ENCODE measurements at regions not wholly inside any gene's neighbourhood (a gene's known extent, or its start where the extent isn't known, plus 50 kb on each side); places are given as distances from the start of the nearest gene placed in this dataset.

DNA sequence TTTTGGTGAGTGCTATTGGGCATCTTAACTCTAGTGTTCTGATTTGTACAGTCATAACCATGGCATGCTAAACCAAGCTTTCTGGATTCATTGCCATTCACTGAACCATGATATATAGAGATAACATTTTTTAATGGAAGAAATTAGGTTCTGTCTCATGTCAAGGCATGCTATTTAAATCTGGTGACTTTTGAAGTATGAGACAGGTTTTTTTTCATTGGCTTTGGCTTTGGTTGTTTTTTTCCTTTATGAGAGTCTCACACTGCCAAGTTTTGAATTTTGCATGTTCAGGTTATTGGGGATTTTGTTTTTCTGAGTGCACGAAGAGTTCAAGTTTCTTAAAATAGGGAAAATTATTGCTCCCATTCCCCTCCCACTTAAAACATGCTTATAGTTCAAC lies 141.3 kb upstream of the ADAMTS5 start:
- Histone ChIP-seq H3K79me2 (ENCODE audit: insufficient read depth, low read length) (no peaks in the 10 kb centered on the region), H3K36me3 (replicated peaks in 1 of 2; ENCODE audit: control insufficient read depth in 1 of 2, insufficient read depth in 2 of 2, low read length in 2 of 2) (no peaks in the 10 kb centered on the region), H3K9me3 (replicated peaks in 1 of 2; ENCODE audit: control insufficient read depth in 1 of 2, insufficient read depth in 1 of 2, low read length in 2 of 2) (no peaks in the 10 kb centered on the region), H4K20me1 (ENCODE audit: insufficient read depth, low read length) (no peaks in the 10 kb centered on the region), H3K4me2 (replicated peaks; ENCODE audit: extremely low read depth, low read length, poor library complexity, severe bottlenecking) (no peak overlapping the region), H3K27me3 (ENCODE audit: control insufficient read depth in 2 of 2, insufficient read depth in 2 of 2, low read length in 2 of 2) (no peaks in the 10 kb centered on the region), H3K4me1 (ENCODE audit: control insufficient read depth in 1 of 2, insufficient read depth in 2 of 2, low read length in 2 of 2) (no peaks in the 10 kb centered on the region), H3K9ac (ENCODE audit: insufficient read depth, low read length, poor library complexity, severe bottlenecking) (no peak overlapping the region), H3K27ac (ENCODE audit: low read depth in 1 of 2, low read length in 2 of 2) (no peak overlapping the region), H2AFZ (ENCODE audit: insufficient read depth, low read depth, low read length, poor library complexity, severe bottlenecking) (no peak overlapping the region), H3K4me3 (replicated peaks in 1 of 3; ENCODE audit: low read depth in 2 of 3, low read length in 3 of 3) (no peak overlapping the region)
- WGBS (ENCODE audit: insufficient coverage), result no CpG with 5 or more reads among the region's 1 CpG
- TF ChIP-seq, protein P1, sequence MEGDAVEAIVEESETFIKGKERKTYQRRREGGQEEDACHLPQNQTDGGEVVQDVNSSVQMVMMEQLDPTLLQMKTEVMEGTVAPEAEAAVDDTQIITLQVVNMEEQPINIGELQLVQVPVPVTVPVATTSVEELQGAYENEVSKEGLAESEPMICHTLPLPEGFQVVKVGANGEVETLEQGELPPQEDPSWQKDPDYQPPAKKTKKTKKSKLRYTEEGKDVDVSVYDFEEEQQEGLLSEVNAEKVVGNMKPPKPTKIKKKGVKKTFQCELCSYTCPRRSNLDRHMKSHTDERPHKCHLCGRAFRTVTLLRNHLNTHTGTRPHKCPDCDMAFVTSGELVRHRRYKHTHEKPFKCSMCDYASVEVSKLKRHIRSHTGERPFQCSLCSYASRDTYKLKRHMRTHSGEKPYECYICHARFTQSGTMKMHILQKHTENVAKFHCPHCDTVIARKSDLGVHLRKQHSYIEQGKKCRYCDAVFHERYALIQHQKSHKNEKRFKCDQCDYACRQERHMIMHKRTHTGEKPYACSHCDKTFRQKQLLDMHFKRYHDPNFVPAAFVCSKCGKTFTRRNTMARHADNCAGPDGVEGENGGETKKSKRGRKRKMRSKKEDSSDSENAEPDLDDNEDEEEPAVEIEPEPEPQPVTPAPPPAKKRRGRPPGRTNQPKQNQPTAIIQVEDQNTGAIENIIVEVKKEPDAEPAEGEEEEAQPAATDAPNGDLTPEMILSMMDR (IDR thresholded peaks at IDR 0.05), result no peak
- Mint-ChIP-seq H3K4me3 (no peak overlapping the region), H3K27me3 (ENCODE audit: low read depth in 3 of 3) (peaks cover 0 to 2% (median 0%) of the 10 kb centered on the region in 3 donors), H3K4me1 (no peaks in the 10 kb centered on the region), H3K36me3 (no peaks in the 10 kb centered on the region), H3K9me3 (peaks cover 0 to 8% (median 0%) of the 10 kb centered on the region in 7 donors), H3K27ac (no peak overlapping the region)
- intact Hi-C loops (cut with micrococcal nuclease), result no loop called here
- DNase-seq, result no peak

DNA sequence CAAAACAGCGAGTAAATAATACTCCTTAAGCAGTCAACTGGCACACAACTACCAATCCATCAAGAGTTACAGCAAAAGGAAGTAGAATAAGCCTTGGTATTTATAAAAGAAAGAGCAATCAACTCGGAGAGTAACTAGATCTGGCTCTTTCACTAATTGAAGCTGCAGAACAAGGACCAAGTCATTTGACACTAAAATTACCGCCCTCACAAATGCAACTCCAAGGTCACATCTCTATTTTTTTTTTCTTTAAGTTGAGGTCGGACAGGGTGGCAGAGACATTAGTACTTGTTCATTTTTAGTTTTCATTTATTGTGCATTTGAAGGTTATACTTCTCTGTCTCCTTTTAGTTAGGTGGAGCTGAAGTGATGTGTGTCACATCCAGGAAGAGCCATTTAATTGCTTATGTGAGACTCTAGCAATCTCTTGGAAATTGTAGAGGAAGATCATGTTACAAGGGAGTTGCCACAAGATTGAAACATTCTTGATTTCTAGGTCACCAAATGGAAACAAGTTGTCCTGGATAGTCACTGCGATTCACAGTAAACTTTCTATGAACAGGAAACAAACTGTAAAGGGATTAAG lies 138.1 kb upstream of the ADAMTS5 start:
- no peaks in the 10 kb centered on the region for H3K36me3 Mint-ChIP-seq
- TF ChIP-seq, protein P1 (IDR thresholded peaks at IDR 0.05), result no peak
- H3K27me3 Mint-ChIP-seq (ENCODE audit: low read depth in 3 of 3), result peaks cover 0 to 2% (median 0%) of the 10 kb centered on the region in 3 donors
- no peaks in the 10 kb centered on the region for H3K4me1 ChIP-seq (ENCODE audit: control insufficient read depth in 1 of 2, insufficient read depth in 2 of 2, low read length in 2 of 2)
- peaks cover 0 to 15% (median 4%) of the 10 kb centered on the region in 7 donors for H3K9me3 Mint-ChIP-seq
- H3K36me3 ChIP-seq (replicated peaks in 1 of 2; ENCODE audit: control insufficient read depth in 1 of 2, insufficient read depth in 2 of 2, low read length in 2 of 2), result no peaks in the 10 kb centered on the region
- H3K4me3 Mint-ChIP-seq, result no peak overlapping the region
- H3K27me3 ChIP-seq (ENCODE audit: control insufficient read depth in 2 of 2, insufficient read depth in 2 of 2, low read length in 2 of 2), result no peaks in the 10 kb centered on the region
- H3K9ac ChIP-seq (ENCODE audit: insufficient read depth, low read length, poor library complexity, severe bottlenecking), result no peak overlapping the region
- H3K27ac Mint-ChIP-seq, result no peak overlapping the region
- no peak overlapping the region for H3K27ac ChIP-seq (ENCODE audit: low read depth in 1 of 2, low read length in 2 of 2)
- no peaks in the 10 kb centered on the region for H3K79me2 ChIP-seq (ENCODE audit: insufficient read depth, low read length)
- H3K4me1 Mint-ChIP-seq, result no peaks in the 10 kb centered on the region
- WGBS (ENCODE audit: insufficient coverage), result no CpG with 5 or more reads among the region's 5 CpGs
- DNase-seq, result no peak
- no peak overlapping the region for H3K4me2 ChIP-seq (replicated peaks; ENCODE audit: extremely low read depth, low read length, poor library complexity, severe bottlenecking)
- no peak overlapping the region for H3K4me3 ChIP-seq (replicated peaks in 1 of 3; ENCODE audit: low read depth in 2 of 3, low read length in 3 of 3)
- intact Hi-C loops (cut with micrococcal nuclease), result no loop called here
- no peaks in the 10 kb centered on the region for H3K9me3 ChIP-seq (replicated peaks in 1 of 2; ENCODE audit: control insufficient read depth in 1 of 2, insufficient read depth in 1 of 2, low read length in 2 of 2)
- no peak overlapping the region for H2AFZ ChIP-seq (ENCODE audit: insufficient read depth, low read depth, low read length, poor library complexity, severe bottlenecking)
- H4K20me1 ChIP-seq (ENCODE audit: insufficient read depth, low read length), result no peaks in the 10 kb centered on the region
